HG03135 (cell line): ENCODE measurements at regions not wholly inside any gene's neighbourhood (a gene's known extent, or its start where the extent isn't known, plus 50 kb on each side); places are given as distances from the start of the nearest gene placed in this dataset.

Experiments
- ATAC-seq: cut with Tn5 transposase; IDR thresholded peaks from one replicate; pipeline ENCODE4 v1.9.1; 2021; ENCODE audit warnings: mild to moderate bottlenecking, moderate library complexity; ENCODE audit not compliant: unreplicated experiment

DNA sequence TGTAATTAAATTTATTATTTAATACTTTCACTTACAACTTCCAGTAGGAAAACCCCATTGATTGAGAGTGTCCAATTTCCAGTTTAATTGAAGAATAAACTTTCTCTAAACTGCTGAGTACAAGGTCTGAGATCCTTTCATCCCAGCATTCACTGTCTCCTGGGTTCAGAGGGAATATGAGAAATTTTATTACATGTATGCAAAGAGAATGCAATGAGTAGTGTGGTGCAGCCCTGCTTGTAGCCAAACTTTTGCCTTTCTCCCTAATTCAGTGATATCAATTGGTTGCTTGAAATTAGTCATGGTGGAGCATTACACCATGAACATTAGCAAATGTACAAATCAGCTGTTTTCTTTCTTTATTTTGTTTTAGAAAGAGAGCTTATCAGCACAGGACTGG lies 780.6 kb upstream of the MDGA2 start:
- ATAC-seq = no peak

DNA sequence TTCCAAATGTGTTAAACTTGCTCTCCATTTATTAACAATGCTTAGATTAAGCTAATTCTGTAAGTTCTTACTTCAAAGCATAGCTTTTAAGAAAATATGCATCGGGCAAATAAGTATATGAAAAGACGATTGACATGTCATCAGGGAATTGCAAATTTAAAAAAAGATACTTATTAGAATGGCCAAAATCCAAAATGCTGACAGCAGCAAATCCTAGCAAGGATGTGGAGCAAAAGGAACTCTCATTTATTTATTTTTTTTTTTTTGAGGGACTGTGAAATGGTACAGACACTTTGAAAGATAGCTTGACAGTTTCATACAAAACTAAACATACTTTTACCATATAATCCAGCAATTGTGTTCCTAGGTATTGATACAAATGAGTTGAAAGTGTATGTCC lies 779.5 kb upstream of the MDGA2 start:
- ATAC-seq = no peak

DNA sequence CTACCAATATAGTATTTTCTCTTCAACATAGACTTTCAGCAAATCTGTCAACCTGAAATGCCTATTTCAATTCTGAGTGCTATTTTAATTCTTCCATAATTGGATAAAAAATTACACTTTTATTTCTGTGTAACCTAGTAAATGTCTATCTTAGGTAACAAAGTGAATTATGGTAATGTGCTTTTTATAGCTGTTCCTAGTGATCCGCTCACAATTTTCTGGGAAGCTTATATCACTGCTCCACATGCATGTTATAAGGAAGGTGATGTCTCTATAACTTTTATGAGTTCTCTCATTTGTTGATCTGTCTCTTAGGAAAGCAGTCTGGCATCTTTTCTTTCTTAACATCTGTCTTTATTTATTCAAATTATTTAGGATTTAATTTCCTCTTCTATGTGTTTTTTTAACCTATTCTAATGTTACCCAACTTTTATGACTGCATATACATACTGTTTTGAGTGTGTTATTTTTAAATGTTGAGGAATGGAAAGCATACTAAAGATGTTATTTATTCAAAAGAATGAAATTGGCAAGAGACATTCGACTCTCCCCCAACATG lies 777.1 kb upstream of the MDGA2 start:
- no peak for ATAC-seq

DNA sequence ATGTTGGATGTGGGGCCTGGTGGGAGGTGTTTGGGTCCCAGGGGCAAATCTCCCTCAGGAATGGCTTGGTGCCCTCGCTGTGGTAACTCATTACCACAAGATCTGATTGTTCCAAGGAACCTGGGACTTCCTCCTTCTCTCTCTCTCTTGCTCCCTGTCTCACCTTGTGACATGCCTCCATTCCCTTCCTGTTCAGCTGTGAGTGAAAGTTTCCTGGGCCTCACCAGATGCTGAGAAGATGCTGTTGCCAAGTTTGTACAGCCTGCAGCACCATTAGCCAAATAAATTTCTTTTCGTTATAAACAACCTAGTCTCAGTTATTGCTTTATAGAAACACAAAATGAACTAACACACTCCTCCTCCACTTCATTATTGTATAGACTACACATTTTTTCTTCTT lies 759.8 kb upstream of the MDGA2 start:
- ATAC-seq = no peak

DNA sequence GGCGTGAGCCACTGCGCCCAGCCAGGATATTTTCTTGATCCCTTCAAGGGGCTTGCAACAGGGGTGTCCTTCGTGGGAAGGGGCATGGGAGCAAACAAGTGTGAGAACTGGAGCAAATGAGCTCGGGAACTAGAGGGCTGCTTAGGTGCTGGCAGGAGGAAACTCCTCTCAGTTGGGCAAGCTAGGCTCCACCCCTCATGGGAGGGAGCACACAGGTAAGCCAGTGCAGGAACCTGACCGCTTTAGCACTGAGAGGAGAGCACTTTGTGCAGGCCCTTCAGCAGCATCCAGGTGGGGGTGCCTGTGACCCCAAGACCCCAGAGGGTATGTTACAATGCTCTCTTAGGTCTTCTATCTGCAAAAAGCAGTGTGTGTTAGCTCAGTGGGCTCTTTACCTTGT lies 755.4 kb upstream of the MDGA2 start:
- ATAC-seq = no peak

DNA sequence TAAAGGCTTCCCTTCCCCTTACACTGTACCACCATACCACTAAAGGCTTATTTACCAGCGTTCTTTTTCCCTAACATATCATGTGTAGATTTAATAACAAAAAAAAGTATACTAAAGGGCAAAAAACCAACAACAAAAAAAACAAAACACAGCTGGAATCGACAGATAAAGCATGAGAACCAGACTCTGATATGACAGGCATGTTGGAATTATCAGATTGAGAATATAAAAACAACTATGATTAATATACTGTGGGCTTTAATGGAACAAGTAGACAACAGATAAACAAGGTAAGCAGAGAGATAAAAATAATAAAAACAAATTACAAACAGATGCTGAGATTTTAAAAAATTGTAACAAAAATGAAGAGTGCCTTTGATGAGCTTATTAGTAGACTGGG lies 754.1 kb upstream of the MDGA2 start:
- no peak for ATAC-seq

DNA sequence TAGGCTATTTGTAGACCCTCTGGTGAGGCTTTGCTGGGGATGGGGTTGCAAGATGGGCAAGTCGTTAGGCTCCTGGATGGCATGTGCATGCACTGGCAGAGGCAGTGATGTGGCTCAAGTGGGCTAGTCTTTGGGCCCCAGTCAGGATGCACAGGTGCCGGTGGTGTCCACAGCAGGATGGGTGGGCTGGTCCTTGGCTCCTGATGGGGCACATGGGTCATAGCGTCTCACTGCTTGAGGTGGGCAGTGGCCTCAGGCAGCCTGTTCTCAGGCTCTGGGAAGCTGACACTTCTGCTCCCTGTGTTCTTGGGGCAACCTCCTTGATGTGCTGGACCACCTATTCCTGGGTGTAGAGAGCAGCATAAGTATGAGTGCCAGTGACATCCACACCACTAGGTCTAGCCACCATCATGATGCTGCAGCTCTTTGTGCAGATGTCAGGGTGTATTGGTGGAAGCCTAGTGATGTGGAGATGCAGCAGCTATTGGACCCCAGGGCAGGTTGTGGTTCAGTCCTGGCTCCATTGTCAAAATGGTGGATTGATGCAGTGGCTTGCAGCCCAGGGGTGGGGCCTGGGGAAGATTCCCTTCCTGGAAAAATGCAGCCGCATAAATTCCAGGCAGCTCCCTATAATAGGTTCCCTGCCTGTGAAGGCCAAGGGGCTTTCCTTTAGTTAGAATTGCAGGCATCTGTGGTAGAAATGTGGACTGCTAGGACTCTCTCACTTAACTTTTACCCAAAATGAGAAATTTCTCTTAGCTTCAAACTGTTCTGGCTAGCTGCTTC lies 742.5 kb upstream of the MDGA2 start:
- no peak for ATAC-seq

DNA sequence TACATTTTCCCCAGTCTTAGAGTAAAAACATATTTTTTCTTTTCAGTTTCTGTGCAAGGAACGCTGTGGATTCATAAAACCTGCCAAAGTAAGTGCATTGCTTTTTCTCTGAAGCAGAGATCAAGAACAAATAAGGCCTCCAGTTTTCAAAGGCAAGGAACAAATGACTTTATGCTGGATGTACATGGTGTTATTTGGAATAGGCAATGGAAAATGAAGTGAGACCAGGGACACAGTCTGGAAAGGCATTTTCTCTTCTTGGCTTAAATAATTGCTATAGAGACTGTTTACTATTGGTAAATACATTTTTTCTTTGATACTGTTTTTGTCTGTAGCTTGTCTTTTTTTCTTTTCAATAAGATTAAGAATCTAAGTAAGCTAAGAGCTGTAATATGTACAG lies 725.9 kb upstream of the MDGA2 start:
- no peak for ATAC-seq

DNA sequence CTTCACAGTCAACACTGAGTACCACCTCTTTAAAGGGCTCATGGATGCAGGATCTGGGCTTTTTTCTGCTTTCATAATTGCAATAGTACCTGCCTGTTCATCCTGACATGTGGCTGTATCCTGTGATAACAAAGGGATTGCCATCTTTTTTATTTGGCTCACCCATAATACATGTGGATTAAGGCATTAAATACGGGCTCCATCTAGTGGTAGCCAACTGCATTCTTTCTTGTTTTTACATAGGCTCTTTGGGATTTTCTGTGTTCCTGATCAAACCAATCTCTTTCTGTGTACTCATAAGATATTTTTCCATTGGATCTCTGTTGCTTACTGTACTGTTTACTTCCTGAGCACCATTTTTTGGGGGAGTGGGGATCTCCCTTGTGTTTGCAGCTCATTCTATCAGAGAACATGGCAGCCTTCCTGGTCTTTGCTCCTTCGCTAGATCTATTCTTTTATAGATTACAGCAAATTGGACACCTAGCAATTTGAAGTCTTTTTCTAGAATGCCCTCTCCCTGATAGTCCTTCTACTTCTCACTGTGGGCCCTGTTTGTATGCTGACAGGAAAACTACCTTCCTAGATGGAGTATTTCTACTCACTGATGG lies 723.4 kb upstream of the MDGA2 start:
- no peak for ATAC-seq

DNA sequence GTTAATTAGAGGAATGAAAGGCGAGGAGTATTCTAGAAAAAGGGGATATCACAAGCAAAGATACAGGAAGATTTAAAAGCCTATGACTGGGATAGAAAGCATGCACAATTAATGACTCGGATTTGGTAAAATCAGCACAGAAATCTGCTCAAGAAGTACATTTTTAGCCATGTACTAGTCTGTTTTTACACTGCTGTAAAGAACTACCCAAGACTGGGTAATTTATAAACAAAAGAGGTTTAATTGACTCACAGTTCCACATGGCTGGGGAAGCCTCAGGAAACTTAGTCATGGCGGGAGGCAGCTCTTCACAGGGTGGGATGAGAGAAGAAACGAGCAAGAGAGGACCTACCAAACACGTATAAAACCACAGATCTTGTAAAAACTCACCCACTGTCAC lies 716.3 kb upstream of the MDGA2 start:
- ATAC-seq = no peak

DNA sequence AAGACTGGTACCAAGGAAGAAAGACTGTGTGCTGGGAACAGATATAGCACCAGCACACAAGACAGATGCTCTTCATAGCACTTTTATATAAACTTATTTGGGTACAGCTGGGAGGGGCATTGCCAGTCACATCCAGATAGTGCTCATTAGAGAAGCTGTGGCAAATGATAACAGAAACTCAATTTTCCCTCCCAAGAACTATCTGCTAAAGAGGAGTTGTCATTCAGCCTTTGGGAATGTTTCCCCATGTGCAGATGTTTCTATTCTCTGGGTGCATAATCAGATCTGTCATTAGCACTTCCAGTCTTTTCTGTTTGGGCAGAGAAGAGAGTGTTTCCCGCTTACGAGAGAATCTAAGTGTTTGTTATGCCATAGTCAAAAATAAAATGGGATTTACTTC lies 714.9 kb upstream of the MDGA2 start:
- no peak for ATAC-seq

DNA sequence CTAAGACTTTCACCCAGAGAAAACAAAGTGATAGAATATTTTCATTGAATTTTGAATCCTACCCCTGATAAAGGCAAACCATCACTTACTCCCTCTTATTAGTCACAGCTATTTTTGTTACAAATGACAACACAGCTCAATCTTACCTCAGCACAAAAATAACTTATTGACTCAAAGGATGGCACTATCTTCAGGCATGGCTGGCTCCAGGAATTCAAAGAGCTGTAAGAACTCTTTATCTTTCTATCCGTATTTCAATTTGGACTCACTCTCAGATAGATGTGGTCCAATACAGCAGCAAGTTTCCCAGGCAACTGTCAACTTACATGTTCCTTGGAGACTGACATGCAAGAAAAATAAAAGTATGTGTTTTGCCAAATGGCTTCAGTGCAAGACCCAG lies 709.4 kb upstream of the MDGA2 start:
- ATAC-seq = no peak

DNA sequence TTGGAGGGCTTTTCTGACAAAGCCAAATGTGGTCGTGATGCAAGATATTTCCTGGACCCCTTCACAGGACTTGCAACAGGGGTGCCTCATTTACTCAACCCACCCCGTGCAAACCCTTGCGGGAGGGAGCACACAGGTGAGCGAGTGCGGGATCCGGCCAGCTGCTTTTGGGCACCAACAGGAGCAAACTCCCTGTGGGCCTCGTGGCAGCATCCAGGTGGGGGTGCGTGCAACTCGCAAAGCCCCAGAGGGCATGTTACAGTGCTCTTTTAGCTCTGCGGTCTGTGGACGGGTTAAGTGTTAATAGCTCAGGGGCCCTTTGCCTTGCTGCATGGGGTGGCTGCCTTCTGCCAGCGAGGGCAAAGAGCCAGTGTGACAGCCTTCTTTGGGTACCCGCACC lies 707.6 kb upstream of the MDGA2 start:
- ATAC-seq = no peak

DNA sequence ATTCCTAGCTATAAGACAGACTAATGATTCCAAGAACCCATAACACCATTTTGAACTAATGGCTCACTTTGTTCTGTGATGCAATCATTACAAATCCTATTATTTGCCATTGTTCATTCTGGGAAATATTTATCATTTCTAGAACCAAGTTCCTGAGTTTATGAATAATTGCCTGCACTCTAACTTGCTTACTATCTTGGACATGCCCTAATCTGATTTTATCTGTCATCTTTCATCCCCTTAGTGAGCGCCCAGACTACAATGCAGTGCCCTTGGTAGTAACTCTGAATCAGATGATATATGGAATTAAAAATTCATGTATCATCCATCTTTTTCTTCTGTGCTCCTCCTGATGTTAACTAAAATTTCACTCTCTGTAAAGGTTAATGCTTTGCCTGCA lies 703.1 kb upstream of the MDGA2 start:
- no peak for ATAC-seq

DNA sequence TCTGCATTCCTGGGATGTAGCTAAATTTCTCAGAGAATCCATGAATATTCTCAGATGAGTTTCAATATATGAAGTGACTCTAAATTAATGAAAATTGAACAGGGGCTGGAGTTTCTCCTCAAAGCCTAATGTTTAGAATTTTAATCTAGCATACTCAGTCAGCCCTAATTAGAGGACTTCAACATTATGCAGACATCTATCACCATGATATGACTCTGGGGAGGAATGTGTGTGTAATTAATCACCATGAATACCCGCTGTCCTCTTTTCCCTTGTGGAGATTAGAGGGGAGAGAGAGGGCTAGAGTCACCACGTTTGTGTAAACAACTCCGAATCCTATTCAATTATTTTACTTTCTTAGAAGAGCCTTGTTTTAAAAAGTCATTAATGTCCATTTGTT lies 698.6 kb upstream of the MDGA2 start:
- no peak for ATAC-seq

DNA sequence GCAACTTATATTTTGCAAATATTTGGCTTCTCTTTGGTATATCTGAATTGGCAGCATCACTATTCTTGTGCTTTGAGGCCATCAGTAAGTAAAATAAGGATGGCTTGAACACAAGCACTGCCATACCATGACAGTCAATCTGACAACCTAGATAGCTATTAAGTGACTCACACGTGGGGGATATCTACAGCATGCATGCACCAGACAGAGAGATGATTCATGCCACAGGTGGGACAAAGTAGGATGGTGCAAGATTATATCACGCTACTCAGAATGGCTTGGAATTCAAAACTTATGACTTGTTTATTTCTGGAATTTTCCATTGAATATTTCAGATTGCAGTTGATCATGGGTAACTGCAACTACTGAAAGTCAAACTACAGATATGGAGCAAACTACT lies 675.6 kb upstream of the MDGA2 start:
- no peak for ATAC-seq

DNA sequence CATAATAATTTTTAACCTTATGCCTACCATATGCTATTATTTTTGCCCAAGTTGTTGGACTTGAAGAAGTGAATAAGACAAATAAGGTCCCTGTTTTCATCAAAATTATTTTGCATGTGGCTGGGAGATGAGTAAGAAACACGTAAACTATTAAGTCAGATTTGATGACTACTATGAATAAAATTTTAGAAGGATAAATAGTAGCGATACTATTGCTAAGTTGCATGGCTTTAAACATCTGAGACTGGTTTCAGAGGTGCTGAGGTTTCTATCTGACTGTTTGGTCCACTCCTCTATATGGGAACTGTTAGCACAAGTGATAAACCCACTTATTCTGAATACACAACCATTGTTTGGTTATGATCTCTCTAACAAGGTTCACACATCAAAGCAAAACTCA lies 674.3 kb upstream of the MDGA2 start:
- ATAC-seq = no peak

DNA sequence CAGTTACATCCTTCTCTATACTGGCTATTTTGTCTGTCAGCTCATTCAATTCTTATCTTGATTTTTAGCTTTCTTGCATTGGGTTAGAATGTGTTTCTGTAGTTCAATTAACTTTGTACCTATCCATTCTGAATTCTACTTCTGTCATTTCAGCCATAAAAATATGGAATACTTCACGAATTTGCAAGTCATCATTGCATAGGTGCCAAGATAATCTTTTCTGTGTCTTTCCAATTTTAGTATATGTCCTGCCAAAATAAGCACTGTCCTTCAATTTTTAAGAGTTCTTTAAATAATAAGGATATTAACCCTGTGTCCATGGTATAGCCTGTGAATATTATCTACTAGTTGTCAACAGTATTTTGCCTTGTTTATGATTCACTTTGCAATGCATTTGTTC lies 665.7 kb upstream of the MDGA2 start:
- no peak for ATAC-seq

DNA sequence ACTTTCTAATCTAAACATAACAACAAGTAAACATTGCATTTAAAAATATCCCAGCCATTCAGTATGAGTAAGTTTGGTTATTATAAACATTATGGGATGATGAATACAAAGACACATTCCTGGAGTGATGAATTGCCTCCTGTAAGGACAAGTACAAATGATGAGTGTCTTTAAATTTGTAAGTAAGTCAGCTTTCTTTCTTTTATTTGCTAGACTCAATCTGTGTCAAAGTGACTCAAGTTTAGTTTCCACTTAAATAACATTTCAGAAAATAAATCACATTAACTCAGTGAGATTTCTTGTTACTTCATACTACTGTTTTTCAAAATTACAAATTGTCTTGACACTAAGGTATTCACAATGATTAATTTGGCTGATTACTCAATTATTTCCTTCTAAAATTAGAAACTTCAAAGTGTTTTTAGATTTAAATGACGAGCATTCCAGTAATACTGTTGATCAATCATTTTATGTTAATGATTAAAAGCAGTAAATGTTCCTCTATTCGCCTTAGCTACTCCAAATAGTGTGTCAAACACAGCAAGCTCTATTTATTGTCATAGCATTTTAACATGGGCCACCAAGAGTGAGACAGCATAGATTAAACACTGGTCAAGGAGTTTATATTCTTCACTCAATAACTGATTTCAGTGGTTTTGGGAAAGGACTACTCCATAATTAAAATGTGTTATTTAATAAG lies 658.0 kb upstream of the MDGA2 start:
- ATAC-seq = no peak

DNA sequence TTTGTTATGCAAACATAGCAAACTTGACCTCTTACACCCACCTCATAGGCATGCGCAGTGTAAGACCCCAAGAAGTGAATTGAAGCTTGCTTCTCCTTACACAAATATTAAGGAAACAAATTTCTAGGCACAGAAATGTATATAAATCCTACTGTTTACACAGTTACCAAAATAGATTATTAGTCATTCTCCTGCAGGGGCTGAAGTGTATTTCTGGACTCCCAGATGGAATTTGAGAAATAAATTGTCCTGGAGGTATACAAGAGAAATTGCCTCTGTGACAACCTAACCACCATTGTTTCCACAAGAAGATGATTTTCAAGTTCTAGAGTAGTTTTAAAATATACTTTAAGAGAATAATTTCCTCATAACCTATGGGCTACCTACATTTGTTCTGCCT lies 656.0 kb upstream of the MDGA2 start:
- no peak for ATAC-seq

DNA sequence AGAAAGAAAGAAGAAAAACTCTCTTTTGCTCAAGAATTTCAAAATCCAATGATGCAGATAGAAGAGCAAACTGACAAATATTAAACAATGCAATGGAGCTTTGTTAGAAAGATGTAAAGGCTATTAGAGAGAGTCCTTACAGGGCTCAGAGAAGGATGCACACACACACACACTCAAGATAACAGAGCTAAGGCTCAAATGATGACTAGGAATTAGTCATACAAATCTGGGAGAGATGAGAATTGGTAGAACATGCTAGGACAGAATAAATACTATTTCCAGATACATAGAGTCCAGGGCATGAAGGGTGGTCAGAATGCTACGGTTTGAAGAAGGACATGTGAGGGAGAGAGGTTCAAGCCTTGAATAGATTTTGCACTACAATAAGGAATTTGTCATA lies 650.1 kb upstream of the MDGA2 start:
- ATAC-seq = no peak

DNA sequence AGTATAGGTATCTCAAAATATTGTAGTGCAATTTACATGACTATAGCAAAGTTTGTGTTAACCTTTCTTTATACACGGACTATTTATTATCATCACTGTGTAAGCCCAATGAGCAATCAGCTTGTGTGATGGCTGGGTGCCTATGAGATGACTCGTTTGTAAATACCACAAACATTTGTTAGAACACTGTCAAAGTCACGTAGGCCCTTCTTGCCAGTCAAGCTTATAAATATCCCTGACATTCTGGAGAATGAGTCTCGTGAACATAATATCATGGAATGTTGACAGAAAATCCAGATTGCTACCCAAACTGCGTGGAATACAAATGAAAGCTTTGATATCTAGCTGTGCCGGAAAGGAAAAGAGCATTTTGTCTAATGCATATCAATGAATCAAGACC lies 648.3 kb upstream of the MDGA2 start:
- ATAC-seq = no peak
